ENCODE measurements at regions not wholly inside any gene's neighbourhood (a gene's known extent, or its start where the extent isn't known, plus 50 kb on each side); places are given as distances from the start of the nearest gene placed in this dataset.
"Not testable (repeated sequence)": the region's sequence is repeated elsewhere in the genome, so short reads cannot be mapped to it uniquely, and the experiment has no call there.

- CTCF ChIA-PET: interaction anchor here (0.6 kb wide), 1 partner anchor 17 kb away, joined by 4 read pairs; no protein-coding TSS in a partner anchor
- H3K4me3 ChIP-seq; H3K27ac ChIP-seq; DNase-seq (ENCODE audit: low read depth in 1 of 2, low spot score in 1 of 2); H3K4me1 ChIP-seq; POLR2A ChIA-PET; H3K9me3 ChIP-seq: not testable (repeated sequence)
- 19% methylated on average over 7 of the region's 7 CpGs for WGBS (ENCODE audit: missing lambda C conversion rate)
- peak overlapping the region; percentile 26; the same call in 1 of the 3 replicates for H3K4me2 ChIP-seq
- ATAC-seq: peak; percentile 72 to 81; a peak in 4 of 6 replicates
- FAIRE-seq: peak; percentile 56
Measured at GRCh38 chr17:62242076-62242475, 138.3 kb upstream of the EFCAB3 start.

- DNase-seq (ENCODE audit: low read depth in 1 of 2, low spot score in 1 of 2); ATAC-seq; CTCF ChIA-PET; H3K4me3 ChIP-seq; POLR2A ChIA-PET; H3K27ac ChIP-seq; H3K4me1 ChIP-seq; H3K9me3 ChIP-seq; H3K4me2 ChIP-seq: not testable (repeated sequence)
- peak; percentile 84 for FAIRE-seq
- 76% methylated on average over 3 of the region's 3 CpGs for WGBS (ENCODE audit: missing lambda C conversion rate)
Measured at GRCh38 chr17:62239569-62239968, 140.8 kb upstream of the EFCAB3 start.

GRCh38 chr17:62238551-62239338 is 141.6 kb upstream of the EFCAB3 start:
- FAIRE-seq; H3K4me3 ChIP-seq; H3K9me3 ChIP-seq; POLR2A ChIA-PET; CTCF ChIA-PET; H3K4me1 ChIP-seq; H3K27ac ChIP-seq; DNase-seq (ENCODE audit: low read depth in 1 of 2, low spot score in 1 of 2); H3K4me2 ChIP-seq: not testable (repeated sequence)
- peak in 1 of 2 experiments; percentile 32; a peak in 1 of 6 replicates for ATAC-seq
- WGBS (ENCODE audit: missing lambda C conversion rate): 53% methylated on average over 6 of the region's 6 CpGs

- H3K9me3 ChIP-seq; H3K27ac ChIP-seq; FAIRE-seq; H3K4me1 ChIP-seq; POLR2A ChIA-PET; H3K4me3 ChIP-seq; DNase-seq (ENCODE audit: low read depth in 1 of 2, low spot score in 1 of 2); H3K4me2 ChIP-seq; ATAC-seq: not testable (repeated sequence)
- WGBS (ENCODE audit: missing lambda C conversion rate): 50% methylated on average over 2 of the region's 2 CpGs
- CTCF ChIA-PET: interaction anchor here (0.6 kb wide), 1 partner anchor 867 kb away, joined by 4 read pairs; no protein-coding TSS in a partner anchor
Measured at GRCh38 chr17:62233822-62234481, 146.4 kb upstream of the EFCAB3 start.

- H3K4me2 ChIP-seq; DNase-seq (ENCODE audit: low read depth in 1 of 2, low spot score in 1 of 2); CTCF ChIA-PET; H3K9me3 ChIP-seq; FAIRE-seq; POLR2A ChIA-PET; ATAC-seq; H3K4me3 ChIP-seq; H3K27ac ChIP-seq; H3K4me1 ChIP-seq: not testable (repeated sequence)
- WGBS (ENCODE audit: missing lambda C conversion rate): 60% methylated on average over 5 of the region's 5 CpGs
Measured at GRCh38 chr17:62231293-62231692, 149.1 kb upstream of the EFCAB3 start.

- 0% methylated on average over 3 of the region's 3 CpGs for WGBS (ENCODE audit: missing lambda C conversion rate)
- H3K4me2 ChIP-seq; ATAC-seq; POLR2A ChIA-PET; H3K27ac ChIP-seq; H3K4me1 ChIP-seq; H3K9me3 ChIP-seq; H3K4me3 ChIP-seq; FAIRE-seq; DNase-seq (ENCODE audit: low read depth in 1 of 2, low spot score in 1 of 2); CTCF ChIA-PET: not testable (repeated sequence)
- TF ChIP-seq SMC3 (IDR thresholded peaks at IDR 0.05): 0 out of 3 replicates have a peak, but pooled peaks have one; percentile 26
- TF ChIP-seq RAD21 (conservative IDR thresholded peaks at IDR 0.05 in 1 of 2, IDR thresholded peaks at IDR 0.05 in 1 of 2): peak; percentile 41 to 52
- peak; percentile 47 for TF ChIP-seq CTCF (IDR thresholded peaks at IDR 0.05)
Measured at GRCh38 chr17:62226610-62227240, 153.6 kb upstream of the EFCAB3 start.

GRCh38 chr17:62223585-62223984 is 156.8 kb upstream of the EFCAB3 start:
- CTCF ChIA-PET; H3K4me2 ChIP-seq; H3K4me1 ChIP-seq; H3K27ac ChIP-seq; DNase-seq (ENCODE audit: low read depth in 1 of 2, low spot score in 1 of 2); POLR2A ChIA-PET; H3K4me3 ChIP-seq; H3K9me3 ChIP-seq; ATAC-seq; FAIRE-seq: not testable (repeated sequence)
- 86% methylated on average over 1 of the region's 1 CpG for WGBS (ENCODE audit: missing lambda C conversion rate)

Measured in A549 (cell line).